ENCODE measurements at regions not wholly inside any gene's neighbourhood (a gene's known extent, or its start where the extent isn't known, plus 50 kb on each side); places are given as distances from the start of the nearest gene placed in this dataset.

- H3K27me3 ChIP-seq: no peaks in the 10 kb centered on the region
- ATAC-seq: no peak
- H3K36me3 ChIP-seq: no peaks in the 10 kb centered on the region
- TF ChIP-seq EP300 (IDR thresholded peaks at IDR 0.05) (no peak), CTCF (IDR thresholded peaks at IDR 0.05) (no peak)
- H3K9me3 ChIP-seq: no peaks in the 10 kb centered on the region
- WGBS, 2 donors (ENCODE audit: low coverage in 1 of 2): 66 to 100% methylated on average over 1 to 2 of the region's 2 CpGs
- H3K4me1 ChIP-seq: no peaks in the 10 kb centered on the region
- H3K4me3 ChIP-seq: no peak overlapping the region
- no peak overlapping the region for H3K27ac ChIP-seq
These were observed 684.0 kb upstream of the AADAT start for GRCh38 chr4:170773709-170774273.

- Histone ChIP-seq H3K4me1 (no peaks in the 10 kb centered on the region), H3K36me3 (no peaks in the 10 kb centered on the region), H3K27me3 (no peaks in the 10 kb centered on the region), H3K9me3 (no peaks in the 10 kb centered on the region), H3K27ac (no peak overlapping the region), H3K4me3 (no peak overlapping the region)
- 31 to 40% methylated on average over 1 of the region's 1 CpG for WGBS, 2 donors (ENCODE audit: low coverage in 1 of 2)
- TF ChIP-seq CTCF (IDR thresholded peaks at IDR 0.05): no peak
- no peak for TF ChIP-seq POLR2AphosphoS5 (IDR thresholded peaks at IDR 0.05)
- TF ChIP-seq EP300 (IDR thresholded peaks at IDR 0.05): no peak
- TF ChIP-seq POLR2A (IDR thresholded peaks at IDR 0.05): no peak
- ATAC-seq: no peak
These were observed 682.7 kb upstream of the AADAT start for GRCh38 chr4:170772429-170772828.

- no peak for TF ChIP-seq EP300 (IDR thresholded peaks at IDR 0.05)
- no peak for TF ChIP-seq POLR2AphosphoS5 (IDR thresholded peaks at IDR 0.05)
- TF ChIP-seq POLR2A (IDR thresholded peaks at IDR 0.05): no peak
- TF ChIP-seq CTCF (IDR thresholded peaks at IDR 0.05): no peak
- WGBS, 2 donors (ENCODE audit: low coverage in 1 of 2): 69 to 88% methylated on average over 2 of the region's 2 CpGs
- no peaks in the 10 kb centered on the region for H3K4me1 ChIP-seq
- ATAC-seq: no peak
- no peaks in the 10 kb centered on the region for H3K27me3 ChIP-seq
- no peak overlapping the region for H3K27ac ChIP-seq
- no peaks in the 10 kb centered on the region for H3K36me3 ChIP-seq
- no peak overlapping the region for H3K4me3 ChIP-seq
- no peaks in the 10 kb centered on the region for H3K9me3 ChIP-seq
These were observed 680.9 kb upstream of the AADAT start for GRCh38 chr4:170770664-170771063.

- WGBS, 2 donors (ENCODE audit: low coverage in 1 of 2): 22 to 80% methylated on average over 1 of the region's 1 CpG
- no peak overlapping the region for H3K27ac ChIP-seq
- no peak for TF ChIP-seq CTCF (IDR thresholded peaks at IDR 0.05)
- TF ChIP-seq POLR2A (IDR thresholded peaks at IDR 0.05): no peak
- no peak for TF ChIP-seq POLR2AphosphoS5 (IDR thresholded peaks at IDR 0.05)
- TF ChIP-seq EP300 (IDR thresholded peaks at IDR 0.05): no peak
These were observed 680.1 kb upstream of the AADAT start for GRCh38 chr4:170769862-170770261.

GRCh38 chr4:170758988-170759387 is 669.2 kb upstream of the AADAT start:
- Histone ChIP-seq H3K36me3 (no peaks in the 10 kb centered on the region), H3K27ac (no peak overlapping the region), H3K27me3 (no peaks in the 10 kb centered on the region), H3K9me3 (peaks cover 0 to 11% (median 0%) of the 10 kb centered on the region in 3 donors), H3K4me3 (no peak overlapping the region), H3K4me1 (no peaks in the 10 kb centered on the region)
- no peak for TF ChIP-seq POLR2AphosphoS5 (IDR thresholded peaks at IDR 0.05)
- TF ChIP-seq CTCF (IDR thresholded peaks at IDR 0.05): no peak
- TF ChIP-seq EP300 (IDR thresholded peaks at IDR 0.05): no peak
- TF ChIP-seq POLR2A (IDR thresholded peaks at IDR 0.05): no peak
- no peak for ATAC-seq
- 83 to 94% methylated on average over 2 to 4 of the region's 4 CpGs for WGBS, 2 donors (ENCODE audit: low coverage in 1 of 2)

More at GRCh38 chr4:170769862-170770261, 680.1 kb upstream of the AADAT start:
- H3K27me3 ChIP-seq: no peaks in the 10 kb centered on the region
- no peak overlapping the region for H3K4me3 ChIP-seq
- no peak for ATAC-seq
- H3K9me3 ChIP-seq: no peaks in the 10 kb centered on the region
- no peaks in the 10 kb centered on the region for H3K4me1 ChIP-seq
- no peaks in the 10 kb centered on the region for H3K36me3 ChIP-seq

Data from gastroesophageal sphincter (tissue), 4 donors.